ENCODE measurements at regions not wholly inside any gene's neighbourhood (a gene's known extent, or its start where the extent isn't known, plus 50 kb on each side); places are given as distances from the start of the nearest gene placed in this dataset.

- Mint-ChIP-seq H3K27ac (no peak overlapping the region), H3K4me3 (no peak overlapping the region), H3K27me3 (ENCODE audit: insufficient read depth, low read depth) (no peaks in the 10 kb centered on the region), H3K9me3 (peaks cover 13% of the 10 kb centered on the region), H3K4me1 (no peaks in the 10 kb centered on the region), H3K36me3 (no peaks in the 10 kb centered on the region)
- H3K4me3 ChIP-seq: no peak overlapping the region
- no peaks in the 10 kb centered on the region for H3F3A ChIP-seq (ENCODE audit: low read depth)
- no peak overlapping the region for H3K9ac ChIP-seq
- no peak overlapping the region for H3K4me2 ChIP-seq
- no peak overlapping the region for H2AFZ ChIP-seq (replicated peaks)
- H3K27me3 ChIP-seq: no peaks in the 10 kb centered on the region
- H3K9me3 ChIP-seq (ENCODE audit: low read depth): no peaks in the 10 kb centered on the region
- H3K79me2 ChIP-seq (ENCODE audit: low read depth): no peaks in the 10 kb centered on the region
- H3K36me3 ChIP-seq: no peaks in the 10 kb centered on the region
- no peak for DNase-seq (ENCODE audit: low spot score)
- H3K4me1 ChIP-seq: no peaks in the 10 kb centered on the region
- TF ChIP-seq EZH2 (IDR thresholded peaks at IDR 0.05): no peak
- no peak for TF ChIP-seq EZH2phosphoT487 (IDR thresholded peaks at IDR 0.05)
- TF ChIP-seq CTCF (IDR thresholded peaks at IDR 0.05): no peak
- no peak overlapping the region for H3K27ac ChIP-seq
- no peaks in the 10 kb centered on the region for H4K20me1 ChIP-seq (ENCODE audit: low read depth)
Measured at GRCh38 chr5:28430565-28431178, 1392.3 kb upstream of the CDH9 start.

- Histone ChIP-seq H3K4me3 (no peak overlapping the region), H3K4me2 (no peak overlapping the region), H3K27me3 (no peaks in the 10 kb centered on the region), H2AFZ (replicated peaks) (no peak overlapping the region), H3K9me3 (ENCODE audit: low read depth) (no peaks in the 10 kb centered on the region), H3K9ac (no peak overlapping the region), H3K4me1 (no peaks in the 10 kb centered on the region), H3K36me3 (no peaks in the 10 kb centered on the region), H3K27ac (no peak overlapping the region), H3F3A (ENCODE audit: low read depth) (no peaks in the 10 kb centered on the region), H4K20me1 (ENCODE audit: low read depth) (no peaks in the 10 kb centered on the region), H3K79me2 (ENCODE audit: low read depth) (no peaks in the 10 kb centered on the region)
- H3K4me3 Mint-ChIP-seq: no peak overlapping the region
- H3K9me3 Mint-ChIP-seq: peaks cover 21% of the 10 kb centered on the region
- H3K27me3 Mint-ChIP-seq (ENCODE audit: insufficient read depth, low read depth): no peaks in the 10 kb centered on the region
- no peaks in the 10 kb centered on the region for H3K4me1 Mint-ChIP-seq
- DNase-seq (ENCODE audit: low spot score): no peak
- no peaks in the 10 kb centered on the region for H3K36me3 Mint-ChIP-seq
- TF ChIP-seq EZH2 (IDR thresholded peaks at IDR 0.05) (no peak), EZH2phosphoT487 (IDR thresholded peaks at IDR 0.05) (no peak), CTCF (IDR thresholded peaks at IDR 0.05) (no peak)
- H3K27ac Mint-ChIP-seq: no peak overlapping the region
Measured at GRCh38 chr5:28421141-28421540, 1382.8 kb upstream of the CDH9 start.

GRCh38 chr5:28415791-28416443, 1377.5 kb upstream of the CDH9 start:
- Mint-ChIP-seq H3K36me3 (peaks cover 9% of the 10 kb centered on the region), H3K9me3 (peaks cover 20% of the 10 kb centered on the region), H3K27me3 (ENCODE audit: insufficient read depth, low read depth) (peaks cover 2% of the 10 kb centered on the region), H3K27ac (no peak overlapping the region), H3K4me1 (no peaks in the 10 kb centered on the region), H3K4me3 (no peak overlapping the region)
- no peak for TF ChIP-seq EZH2 (IDR thresholded peaks at IDR 0.05)
- TF ChIP-seq CTCF (IDR thresholded peaks at IDR 0.05): no peak
- no peak for TF ChIP-seq EZH2phosphoT487 (IDR thresholded peaks at IDR 0.05)
- Histone ChIP-seq H3F3A (ENCODE audit: low read depth) (no peaks in the 10 kb centered on the region), H4K20me1 (ENCODE audit: low read depth) (no peaks in the 10 kb centered on the region), H3K4me3 (no peak overlapping the region), H3K36me3 (no peaks in the 10 kb centered on the region), H3K79me2 (ENCODE audit: low read depth) (no peaks in the 10 kb centered on the region), H2AFZ (replicated peaks) (no peak overlapping the region), H3K27me3 (no peaks in the 10 kb centered on the region), H3K27ac (no peak overlapping the region), H3K4me2 (no peak overlapping the region), H3K9me3 (ENCODE audit: low read depth) (no peaks in the 10 kb centered on the region), H3K4me1 (no peaks in the 10 kb centered on the region), H3K9ac (no peak overlapping the region)
- DNase-seq (ENCODE audit: low spot score): no peak
